Panc1 (cell line): ENCODE measurements at regions not wholly inside any gene's neighbourhood (a gene's known extent, or its start where the extent isn't known, plus 50 kb on each side); places are given as distances from the start of the nearest gene placed in this dataset.

ENCODE experiments used
- ATAC-seq: fragments of 200-7000 bp; cut with Tn5 transposase; 2 replicates; pipeline ENCODE4 v1.9.1; 2020; ENCODE audit warnings: mild to moderate bottlenecking, moderate library complexity
- BruUV-seq: library from RNA; stranded (reverse); fragments of 400-500 nt; replicated peaks from 2 replicates; lab custom pipeline; 2021; lab: Mats Ljungman, UMichigan
- CTCF ChIA-PET: fragments of 300-600 bp; sonication (Branson Sonifier 250); formaldehyde crosslinking; loops from one replicate; lab custom pipeline; 2022; ENCODE audit warnings: antibody characterized with exemption; lab: Charles Lee
- POLR2A ChIA-PET: fragments of 300-600 bp; sonication (Branson Sonifier 250); formaldehyde crosslinking; loops from one replicate; lab custom pipeline; 2022; ENCODE audit warnings: antibody characterized with exemption; lab: Charles Lee
- DNase-seq: peaks from one replicate; pipeline ENCODE4 v3.0.0-alpha.2; 2010; ENCODE audit warnings: low read depth, low spot score
- H3K27ac ChIP-seq: 2 replicates; pipeline ENCODE4 v1.5.1; 2011; ENCODE audit warnings: mild to moderate bottlenecking, low read length, inconsistent platforms
- H3K27me3 ChIP-seq: fragments of 200-500 bp; sonication (Bioruptor generic); 2 replicates; pipeline ENCODE4 v1.6.0; 2014; ENCODE audit warnings: low read length, inconsistent platforms; ENCODE audit not compliant: control insufficient read depth, insufficient read depth
- H3K36me3 ChIP-seq: fragments of 200-500 bp; sonication (Bioruptor generic); 2 replicates; pipeline ENCODE4 v1.5.1; 2014; ENCODE audit warnings: inconsistent platforms, mild to moderate bottlenecking, low read length, moderate library complexity; ENCODE audit not compliant: control insufficient read depth, insufficient read depth
- H3K4me1 ChIP-seq: 2 replicates; pipeline ENCODE4 v1.5.1; 2011; ENCODE audit warnings: inconsistent platforms, mild to moderate bottlenecking, low read length, moderate library complexity; ENCODE audit not compliant: control insufficient read depth, insufficient read depth
- H3K4me3 ChIP-seq, 2 experiments: 2 replicates each; pipeline ENCODE4 v1.5.1; 2011 to 2012; ENCODE audit warnings: low read depth in 2 of 2, low read length in 2 of 2, mild to moderate bottlenecking in 2 of 2, inconsistent platforms in 1 of 2, moderate library complexity in 1 of 2
- H3K9me3 ChIP-seq: fragments of 200-500 bp; sonication (Bioruptor generic); 2 replicates; pipeline ENCODE4 v1.5.1; 2014; ENCODE audit warnings: low read depth, mild to moderate bottlenecking, inconsistent platforms, low read length, moderate library complexity; ENCODE audit not compliant: control insufficient read depth, insufficient read depth
- POLR2AphosphoS5 ChIP-seq: IDR thresholded peaks from 2 replicates; pipeline ENCODE4 v1.6.1; 2012; ENCODE audit warnings: mild to moderate bottlenecking, low read depth, low read length, moderate library complexity
- SIN3A ChIP-seq: IDR thresholded peaks from 2 replicates; pipeline ENCODE4 v1.6.1; 2012; ENCODE audit warnings: low read depth, mild to moderate bottlenecking, low read length, moderate library complexity, borderline replicate concordance; ENCODE audit not compliant: insufficient read depth
- TCF7L2 ChIP-seq: IDR thresholded peaks from 2 replicates; pipeline ENCODE4 v1.6.1; 2011; ENCODE audit warnings: mild to moderate bottlenecking, low read depth, low read length, inconsistent platforms
- in situ Hi-C: cut with HindIII; loops from 2 replicates; pipeline ENCODE4 v1.10.0; 2016; ENCODE audit warnings: low sequenced_read_pairs, low pct_unique_long_range_greater_than_20kb
- intact Hi-C: fragments of 100-400 bp; cut with micrococcal nuclease; formaldehyde crosslinking; loops from one replicate; pipeline ENCODE4 v1.10.0; 2022; ENCODE audit not compliant: unreplicated experiment
- TF ChIP-seq, protein P1 (sequence below): fragments of 450-650 bp; IDR thresholded peaks from 2 replicates; pipeline ENCODE4 v1.5.1; 2017; ENCODE audit warnings: mild to moderate bottlenecking
- TF ChIP-seq, protein P2 (sequence below), 2 experiments: IDR thresholded peaks; 2 replicates each; pipeline ENCODE4 v1.6.1; 2011 to 2012; ENCODE audit warnings: low read depth in 2 of 2, control low read depth in 1 of 2, low read length in 1 of 2, mild to moderate bottlenecking in 1 of 2, moderate library complexity in 1 of 2; ENCODE audit not compliant: insufficient read depth in 1 of 2

DNA sequence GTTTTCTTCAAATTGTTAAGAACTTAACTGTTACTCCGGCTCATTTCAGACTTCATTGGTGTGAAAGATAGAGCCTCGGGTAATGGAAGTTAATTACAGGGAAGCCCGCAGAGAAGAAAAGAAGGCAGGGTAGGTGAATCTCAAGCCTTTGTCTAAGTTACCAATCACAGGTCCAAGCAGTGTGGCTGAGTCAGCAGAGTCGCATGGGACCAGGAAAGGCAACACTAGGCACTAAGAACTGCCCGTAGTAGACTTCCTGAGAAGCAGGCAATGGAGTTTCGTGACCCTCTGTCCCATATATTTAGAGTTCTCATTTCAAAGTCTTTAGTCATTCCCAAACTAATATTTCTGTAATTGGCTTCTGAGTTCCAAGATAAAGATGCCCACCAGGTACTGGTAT lies 122.9 kb upstream of the STT3B start:
- CTCF ChIA-PET: no interaction called here
- H3K9me3 ChIP-seq: no peaks in the 10 kb centered on the region
- no peak overlapping the region for H3K4me3 ChIP-seq
- POLR2A ChIA-PET: no interaction called here
- ATAC-seq (no peak), DNase-seq (no peak)
- intact Hi-C loops: no loop called here
- TF ChIP-seq TCF7L2 (no peak), POLR2AphosphoS5 (no peak), SIN3A (no peak)
- TF ChIP-seq, protein P1, sequence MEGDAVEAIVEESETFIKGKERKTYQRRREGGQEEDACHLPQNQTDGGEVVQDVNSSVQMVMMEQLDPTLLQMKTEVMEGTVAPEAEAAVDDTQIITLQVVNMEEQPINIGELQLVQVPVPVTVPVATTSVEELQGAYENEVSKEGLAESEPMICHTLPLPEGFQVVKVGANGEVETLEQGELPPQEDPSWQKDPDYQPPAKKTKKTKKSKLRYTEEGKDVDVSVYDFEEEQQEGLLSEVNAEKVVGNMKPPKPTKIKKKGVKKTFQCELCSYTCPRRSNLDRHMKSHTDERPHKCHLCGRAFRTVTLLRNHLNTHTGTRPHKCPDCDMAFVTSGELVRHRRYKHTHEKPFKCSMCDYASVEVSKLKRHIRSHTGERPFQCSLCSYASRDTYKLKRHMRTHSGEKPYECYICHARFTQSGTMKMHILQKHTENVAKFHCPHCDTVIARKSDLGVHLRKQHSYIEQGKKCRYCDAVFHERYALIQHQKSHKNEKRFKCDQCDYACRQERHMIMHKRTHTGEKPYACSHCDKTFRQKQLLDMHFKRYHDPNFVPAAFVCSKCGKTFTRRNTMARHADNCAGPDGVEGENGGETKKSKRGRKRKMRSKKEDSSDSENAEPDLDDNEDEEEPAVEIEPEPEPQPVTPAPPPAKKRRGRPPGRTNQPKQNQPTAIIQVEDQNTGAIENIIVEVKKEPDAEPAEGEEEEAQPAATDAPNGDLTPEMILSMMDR: no peak
- TF ChIP-seq, protein P2, sequence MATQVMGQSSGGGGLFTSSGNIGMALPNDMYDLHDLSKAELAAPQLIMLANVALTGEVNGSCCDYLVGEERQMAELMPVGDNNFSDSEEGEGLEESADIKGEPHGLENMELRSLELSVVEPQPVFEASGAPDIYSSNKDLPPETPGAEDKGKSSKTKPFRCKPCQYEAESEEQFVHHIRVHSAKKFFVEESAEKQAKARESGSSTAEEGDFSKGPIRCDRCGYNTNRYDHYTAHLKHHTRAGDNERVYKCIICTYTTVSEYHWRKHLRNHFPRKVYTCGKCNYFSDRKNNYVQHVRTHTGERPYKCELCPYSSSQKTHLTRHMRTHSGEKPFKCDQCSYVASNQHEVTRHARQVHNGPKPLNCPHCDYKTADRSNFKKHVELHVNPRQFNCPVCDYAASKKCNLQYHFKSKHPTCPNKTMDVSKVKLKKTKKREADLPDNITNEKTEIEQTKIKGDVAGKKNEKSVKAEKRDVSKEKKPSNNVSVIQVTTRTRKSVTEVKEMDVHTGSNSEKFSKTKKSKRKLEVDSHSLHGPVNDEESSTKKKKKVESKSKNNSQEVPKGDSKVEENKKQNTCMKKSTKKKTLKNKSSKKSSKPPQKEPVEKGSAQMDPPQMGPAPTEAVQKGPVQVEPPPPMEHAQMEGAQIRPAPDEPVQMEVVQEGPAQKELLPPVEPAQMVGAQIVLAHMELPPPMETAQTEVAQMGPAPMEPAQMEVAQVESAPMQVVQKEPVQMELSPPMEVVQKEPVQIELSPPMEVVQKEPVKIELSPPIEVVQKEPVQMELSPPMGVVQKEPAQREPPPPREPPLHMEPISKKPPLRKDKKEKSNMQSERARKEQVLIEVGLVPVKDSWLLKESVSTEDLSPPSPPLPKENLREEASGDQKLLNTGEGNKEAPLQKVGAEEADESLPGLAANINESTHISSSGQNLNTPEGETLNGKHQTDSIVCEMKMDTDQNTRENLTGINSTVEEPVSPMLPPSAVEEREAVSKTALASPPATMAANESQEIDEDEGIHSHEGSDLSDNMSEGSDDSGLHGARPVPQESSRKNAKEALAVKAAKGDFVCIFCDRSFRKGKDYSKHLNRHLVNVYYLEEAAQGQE (IDR thresholded peaks at IDR 0.05; ENCODE audit: insufficient read depth in 1 of 2, low read depth in 2 of 2, low read length in 1 of 2): no peak
- H3K36me3 ChIP-seq: no peaks in the 10 kb centered on the region
- no peaks in the 10 kb centered on the region for H3K4me1 ChIP-seq
- H3K27ac ChIP-seq: no peak overlapping the region
- BruUV-seq: no TSS peak
- H3K27me3 ChIP-seq: no peaks in the 10 kb centered on the region
- in situ Hi-C loops: no loop called here

DNA sequence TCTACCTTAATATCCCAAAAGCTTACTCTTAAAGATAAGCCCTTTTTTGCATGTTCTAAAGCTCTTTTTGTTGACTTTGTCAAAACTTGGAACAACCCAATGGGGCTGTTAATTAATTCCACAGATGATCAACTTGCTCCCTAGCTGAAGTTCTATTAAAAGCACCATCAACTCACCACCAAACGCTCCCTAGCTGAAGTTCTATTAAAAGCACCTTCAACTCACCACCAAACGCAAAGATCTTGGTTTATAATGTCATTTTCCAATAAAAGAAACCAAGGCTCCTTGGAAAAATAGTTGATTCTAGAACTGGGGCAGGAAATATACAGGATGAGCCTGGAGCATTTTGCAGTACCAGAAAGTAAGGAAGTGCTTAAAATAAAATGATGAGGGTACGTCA lies 122.3 kb upstream of the STT3B start:
- POLR2A ChIA-PET: no interaction called here
- BruUV-seq: no TSS peak
- no peak for ATAC-seq
- Histone ChIP-seq H3K36me3 (no peaks in the 10 kb centered on the region), H3K27ac (no peak overlapping the region), H3K4me3 (no peak overlapping the region), H3K4me1 (no peaks in the 10 kb centered on the region), H3K9me3 (no peaks in the 10 kb centered on the region), H3K27me3 (no peaks in the 10 kb centered on the region)
- CTCF ChIA-PET: no interaction called here
- in situ Hi-C loops (no loop called here), intact Hi-C loops (no loop called here)
- no peak for DNase-seq
- TF ChIP-seq, protein P1: no peak
- TF ChIP-seq SIN3A (no peak), POLR2AphosphoS5 (no peak), TCF7L2 (no peak)
- TF ChIP-seq, protein P2 (IDR thresholded peaks at IDR 0.05; ENCODE audit: insufficient read depth in 1 of 2, low read depth in 2 of 2, low read length in 1 of 2): no peak
